Upper lobe of left lung (tissue), 6 donors: ENCODE measurements at regions not wholly inside any gene's neighbourhood (a gene's known extent, or its start where the extent isn't known, plus 50 kb on each side); places are given as distances from the start of the nearest gene placed in this dataset.

Experiments used
- ATAC-seq, 2 donors: fragments of 200-7000 bp; cut with Tn5 transposase; one replicate each; pipeline ENCODE4 v1.9.1; 2022; ENCODE audit warnings: mild to moderate bottlenecking in 2 of 2, moderate library complexity in 2 of 2; ENCODE audit not compliant: low FRiP score in 2 of 2
- DNase-seq, 2 donors: peaks; one replicate each; pipeline ENCODE4 v3.0.0-alpha.2; 2019 to 2020
- H3K27ac ChIP-seq, 4 donors: fragments of 200-600 bp; sonication (generic); one replicate each; pipeline ENCODE4 v1.5.1; 2016 to 2019
- H3K27me3 ChIP-seq, 4 donors: fragments of 200-600 bp; sonication (generic); one replicate each; pipeline ENCODE4 v1.5.1; 2017 to 2019
- H3K36me3 ChIP-seq, 4 donors: fragments of 200-600 bp; sonication (generic); one replicate each; pipeline ENCODE4 v1.5.1; 2016 to 2019
- H3K4me1 ChIP-seq, 4 donors: fragments of 200-600 bp; sonication (generic); one replicate each; pipeline ENCODE4 v1.5.1; 2018 to 2019
- H3K4me3 ChIP-seq, 4 donors: fragments of 200-600 bp; sonication (generic); one replicate each; pipeline ENCODE4 v1.5.1; 2017 to 2019; ENCODE audit warnings: mild to moderate bottlenecking in 2 of 4, moderate library complexity in 1 of 4
- H3K9me3 ChIP-seq, 4 donors: fragments of 200-600 bp; sonication (generic); one replicate each; pipeline ENCODE4 v1.5.1; 2018 to 2019
- EP300 ChIP-seq, 4 donors: sonication (generic); formaldehyde crosslinking; IDR thresholded peaks; one replicate each; pipeline ENCODE4 v1.5.1; 2017; ENCODE audit warnings: antibody characterized with exemption in 4 of 4, control low read depth in 2 of 4
- POLR2A ChIP-seq, 4 donors: fragments of 450-650 bp; IDR thresholded peaks; one replicate each; pipeline ENCODE4 v1.5.1; 2016 to 2017; ENCODE audit warnings: antibody characterized with exemption in 4 of 4, mild to moderate bottlenecking in 2 of 4
- POLR2AphosphoS5 ChIP-seq, 2 donors: sonication (generic); formaldehyde crosslinking; IDR thresholded peaks; one replicate each; pipeline ENCODE4 v1.5.1; 2017; ENCODE audit warnings: antibody characterized with exemption in 2 of 2
- WGBS, 2 donors: methylation state at CpG; one replicate each; pipeline ENCODE4 v1.1.5; 2017 to 2018; 5-methylcytosine and 5-hydroxymethylcytosine counted together
- TF ChIP-seq, protein P1 (sequence below), 6 experiments: fragments of 450-650 bp in 4 of 6; fragments of 200-600 bp in 2 of 6; sonication (generic) in 2 of 6; IDR thresholded peaks; one replicate each; pipeline ENCODE4 v1.5.1; 2016 to 2019; ENCODE audit warnings: antibody characterized with exemption in 6 of 6
- donor health status: DM: no; HTN: no; CAD: no; lungs with moderate emphysema.
- donor health status: DM: no; HTN: yes; CAD: no; lungs with severe emphysema.

DNA sequence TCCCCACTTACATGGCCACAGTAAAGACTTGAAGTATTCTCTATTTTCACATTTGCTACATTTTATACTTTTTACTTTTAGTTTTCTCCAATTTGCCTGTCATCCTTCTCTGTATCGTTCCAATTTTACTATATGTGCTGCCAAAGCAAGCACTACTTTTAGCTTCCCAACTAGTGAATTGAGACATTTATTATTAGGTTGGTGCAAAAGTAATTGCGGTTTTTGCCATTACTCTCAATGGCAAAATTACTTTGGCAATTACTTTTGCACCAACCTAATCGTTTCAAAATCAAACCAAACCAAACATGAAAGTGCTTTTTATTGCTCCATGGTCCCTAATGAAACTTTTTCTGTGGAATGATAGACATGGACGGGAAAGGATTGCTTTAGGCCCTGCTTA lies 56.6 kb upstream of the ATF3 start:
- Histone ChIP-seq H3K36me3 (no peaks in the 10 kb centered on the region), H3K27me3 (no peaks in the 10 kb centered on the region), H3K9me3 (no peaks in the 10 kb centered on the region), H3K27ac (no peak overlapping the region), H3K4me1 (no peaks in the 10 kb centered on the region), H3K4me3 (no peak overlapping the region)
- ATAC-seq (no peak), DNase-seq (no peak)
- 87 to 93% methylated on average over 4 of the region's 4 CpGs for WGBS, 2 donors
- TF ChIP-seq, protein P1, sequence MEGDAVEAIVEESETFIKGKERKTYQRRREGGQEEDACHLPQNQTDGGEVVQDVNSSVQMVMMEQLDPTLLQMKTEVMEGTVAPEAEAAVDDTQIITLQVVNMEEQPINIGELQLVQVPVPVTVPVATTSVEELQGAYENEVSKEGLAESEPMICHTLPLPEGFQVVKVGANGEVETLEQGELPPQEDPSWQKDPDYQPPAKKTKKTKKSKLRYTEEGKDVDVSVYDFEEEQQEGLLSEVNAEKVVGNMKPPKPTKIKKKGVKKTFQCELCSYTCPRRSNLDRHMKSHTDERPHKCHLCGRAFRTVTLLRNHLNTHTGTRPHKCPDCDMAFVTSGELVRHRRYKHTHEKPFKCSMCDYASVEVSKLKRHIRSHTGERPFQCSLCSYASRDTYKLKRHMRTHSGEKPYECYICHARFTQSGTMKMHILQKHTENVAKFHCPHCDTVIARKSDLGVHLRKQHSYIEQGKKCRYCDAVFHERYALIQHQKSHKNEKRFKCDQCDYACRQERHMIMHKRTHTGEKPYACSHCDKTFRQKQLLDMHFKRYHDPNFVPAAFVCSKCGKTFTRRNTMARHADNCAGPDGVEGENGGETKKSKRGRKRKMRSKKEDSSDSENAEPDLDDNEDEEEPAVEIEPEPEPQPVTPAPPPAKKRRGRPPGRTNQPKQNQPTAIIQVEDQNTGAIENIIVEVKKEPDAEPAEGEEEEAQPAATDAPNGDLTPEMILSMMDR (IDR thresholded peaks at IDR 0.05) = no peak
- no peak for TF ChIP-seq EP300 (IDR thresholded peaks at IDR 0.05)
- no peak for TF ChIP-seq POLR2AphosphoS5 (IDR thresholded peaks at IDR 0.05)

DNA sequence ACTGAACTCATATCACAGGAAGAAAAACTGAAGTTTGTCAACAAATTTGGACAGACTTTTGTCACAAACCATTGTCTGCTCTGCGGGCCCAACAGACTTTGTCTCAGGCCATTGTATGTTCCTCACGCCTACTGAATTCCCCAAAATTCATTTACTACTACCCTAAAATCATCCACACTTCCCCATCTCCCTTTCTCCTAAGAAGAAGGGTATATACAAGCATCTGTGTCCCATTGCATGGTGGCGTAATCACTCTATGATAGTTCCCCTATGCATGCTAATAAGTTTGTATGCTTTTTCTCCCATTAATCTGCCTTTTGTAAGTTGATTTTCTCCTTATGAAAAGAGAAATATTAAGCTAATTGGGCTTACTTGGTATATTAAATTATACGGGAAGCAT lies 54.9 kb upstream of the ATF3 start:
- no peak for DNase-seq
- ATAC-seq = no peak
- Histone ChIP-seq H3K27me3 (no peaks in the 10 kb centered on the region), H3K36me3 (no peaks in the 10 kb centered on the region), H3K4me3 (no peak overlapping the region), H3K4me1 (peaks cover 0 to 7% (median 2%) of the 10 kb centered on the region in 4 donors), H3K9me3 (no peaks in the 10 kb centered on the region), H3K27ac (no peak overlapping the region)
- WGBS, 2 donors = 64 to 89% methylated on average over 4 of the region's 4 CpGs
- TF ChIP-seq POLR2AphosphoS5 (IDR thresholded peaks at IDR 0.05) (no peak), POLR2A (IDR thresholded peaks at IDR 0.05) (no peak), EP300 (IDR thresholded peaks at IDR 0.05) (no peak)
- TF ChIP-seq, protein P1 (IDR thresholded peaks at IDR 0.05) = no peak

DNA sequence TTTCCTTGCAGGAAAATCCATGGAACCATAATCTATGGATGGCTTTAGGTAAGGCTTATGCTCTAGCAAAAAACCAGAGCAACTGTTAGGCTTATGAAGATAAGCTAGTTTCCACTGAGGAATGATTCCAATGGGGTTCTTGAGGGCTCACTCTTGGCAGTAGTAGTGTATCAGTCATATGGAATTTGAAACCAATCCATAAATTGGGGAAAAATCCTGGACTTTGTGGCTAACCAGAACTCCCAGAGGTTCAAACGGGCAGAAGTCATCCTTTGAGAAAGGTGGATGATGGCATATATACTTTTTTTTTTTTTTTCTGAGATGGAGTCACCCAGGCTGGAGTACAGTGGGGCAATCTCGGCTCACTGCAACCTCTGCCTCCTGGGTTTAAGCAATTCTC lies 54.2 kb upstream of the ATF3 start:
- H3K27ac ChIP-seq = no peak overlapping the region
- WGBS, 2 donors = 86 to 87% methylated on average over 2 of the region's 2 CpGs
- H3K27me3 ChIP-seq = no peaks in the 10 kb centered on the region
- DNase-seq = no peak
- TF ChIP-seq EP300 (IDR thresholded peaks at IDR 0.05) (no peak), POLR2AphosphoS5 (IDR thresholded peaks at IDR 0.05) (no peak), POLR2A (IDR thresholded peaks at IDR 0.05) (no peak)
- TF ChIP-seq, protein P1 (IDR thresholded peaks at IDR 0.05) = no peak
- no peaks in the 10 kb centered on the region for H3K9me3 ChIP-seq
- peaks cover 0 to 7% (median 2%) of the 10 kb centered on the region in 4 donors for H3K4me1 ChIP-seq
- no peaks in the 10 kb centered on the region for H3K36me3 ChIP-seq
- H3K4me3 ChIP-seq = no peak overlapping the region
- no peak for ATAC-seq

DNA sequence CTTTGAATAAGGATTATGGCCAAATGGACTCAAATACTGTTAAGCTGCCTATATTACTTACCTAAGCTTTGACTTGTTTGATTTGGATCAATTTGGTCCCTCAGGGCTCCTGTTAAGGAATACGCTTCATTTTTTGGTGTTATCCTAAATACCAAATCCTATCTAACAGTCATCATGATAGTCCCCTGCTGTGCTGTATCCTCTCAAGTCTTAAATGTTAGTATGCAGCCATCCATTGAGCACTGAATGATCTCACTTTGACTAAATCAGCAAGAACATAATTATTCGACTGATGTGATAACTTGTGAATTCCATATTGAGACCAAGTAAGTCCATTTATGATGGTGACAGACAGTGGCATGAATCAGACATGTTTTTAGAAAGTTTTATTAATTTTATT lies 53.1 kb upstream of the ATF3 start:
- H3K27me3 ChIP-seq = no peaks in the 10 kb centered on the region
- H3K36me3 ChIP-seq = no peaks in the 10 kb centered on the region
- no peak for ATAC-seq
- H3K4me1 ChIP-seq = peaks cover 0 to 7% (median 2%) of the 10 kb centered on the region in 4 donors
- no peak overlapping the region for H3K27ac ChIP-seq
- DNase-seq = no peak
- H3K4me3 ChIP-seq = no peak overlapping the region
- no peaks in the 10 kb centered on the region for H3K9me3 ChIP-seq
- TF ChIP-seq POLR2A (IDR thresholded peaks at IDR 0.05) (no peak), EP300 (IDR thresholded peaks at IDR 0.05) (no peak), POLR2AphosphoS5 (IDR thresholded peaks at IDR 0.05) (no peak)
- TF ChIP-seq, protein P1 (IDR thresholded peaks at IDR 0.05) = no peak
- WGBS, 2 donors = 87 to 90% methylated on average over 2 of the region's 2 CpGs

DNA sequence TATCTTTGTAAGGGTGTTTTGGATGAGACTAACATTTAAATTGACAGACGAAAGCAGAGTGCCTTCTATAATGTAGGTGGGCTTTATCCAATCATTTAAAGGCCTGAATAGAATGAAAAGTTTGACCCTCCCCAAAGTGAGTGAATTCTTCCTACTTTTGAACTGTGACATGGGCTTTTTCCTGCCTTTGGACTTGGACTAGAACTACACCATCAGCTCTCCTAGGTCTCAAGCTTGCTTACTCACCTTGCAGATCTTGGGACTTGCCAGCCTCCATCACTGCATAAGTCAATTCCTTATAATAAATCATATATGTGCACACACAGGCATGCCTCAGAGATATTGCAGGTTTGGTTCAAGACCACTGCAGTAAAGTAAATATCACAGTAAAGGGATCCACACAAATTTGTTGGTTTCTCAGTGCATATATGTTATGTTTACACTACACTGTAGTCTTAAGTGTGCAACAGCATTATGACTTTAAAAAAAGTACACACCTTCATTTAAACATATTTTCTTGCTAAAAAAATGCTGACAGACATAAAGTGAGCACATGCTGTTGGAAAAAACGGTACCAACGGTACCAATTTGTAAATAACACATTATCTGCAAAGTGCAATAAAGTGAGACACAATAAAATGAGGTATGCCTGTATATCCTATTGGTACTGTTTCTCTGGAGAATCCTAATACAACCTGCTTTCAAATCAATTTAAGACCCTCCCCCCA lies 51.6 kb upstream of the ATF3 start:
- no peak overlapping the region for H3K4me3 ChIP-seq
- H3K36me3 ChIP-seq = no peaks in the 10 kb centered on the region
- H3K27me3 ChIP-seq = no peaks in the 10 kb centered on the region
- DNase-seq (no peak), ATAC-seq (no peak)
- H3K4me1 ChIP-seq = peaks cover 0 to 7% (median 2%) of the 10 kb centered on the region in 4 donors
- WGBS, 2 donors = 92 to 97% methylated on average over 3 of the region's 3 CpGs
- no peak for TF ChIP-seq POLR2AphosphoS5 (IDR thresholded peaks at IDR 0.05)
- TF ChIP-seq, protein P1 (IDR thresholded peaks at IDR 0.05) = no peak
- TF ChIP-seq EP300 (IDR thresholded peaks at IDR 0.05) = no peak
- no peak for TF ChIP-seq POLR2A (IDR thresholded peaks at IDR 0.05)
- no peak overlapping the region for H3K27ac ChIP-seq
- H3K9me3 ChIP-seq = no peaks in the 10 kb centered on the region
